Caco-2 (cell line): ENCODE measurements at regions not wholly inside any gene's neighbourhood (a gene's known extent, or its start where the extent isn't known, plus 50 kb on each side); places are given as distances from the start of the nearest gene placed in this dataset.

ENCODE experiments used
- BruUV-seq: library from RNA; stranded (reverse); fragments of 400-500 nt; replicated peaks from 2 replicates; lab custom pipeline; 2021; lab: Mats Ljungman, UMichigan
- CTCF ChIA-PET: fragments of 300-600 bp; sonication (Branson Sonifier 250); formaldehyde crosslinking; loops from one replicate; lab custom pipeline; 2022; ENCODE audit warnings: antibody characterized with exemption; lab: Charles Lee
- POLR2A ChIA-PET: fragments of 300-600 bp; sonication (Branson Sonifier 250); formaldehyde crosslinking; loops from one replicate; lab custom pipeline; 2022; ENCODE audit warnings: antibody characterized with exemption; lab: Charles Lee
- DNase-seq, 2 experiments: peaks; one replicate each; pipeline versions ENCODE4 v3.0.0 to v3.0.0-alpha.2; 2020 to 2022
- H3K27me3 ChIP-seq: replicated peaks from 2 replicates; pipeline ENCODE4 v1.6.0; 2011; ENCODE audit warnings: low read length; ENCODE audit not compliant: control insufficient read depth, insufficient read depth
- H3K36me3 ChIP-seq: 2 replicates; pipeline ENCODE4 v1.5.1; 2011; ENCODE audit warnings: low read length; ENCODE audit not compliant: control insufficient read depth, insufficient read depth
- H3K4me1 ChIP-seq: fragments of 250-450 bp; sonication (Bioruptor Pico); 2 replicates; pipeline ENCODE4 v1.5.1; 2020; ENCODE audit warnings: mild to moderate bottlenecking
- H3K4me3 ChIP-seq: 2 replicates; pipeline ENCODE4 v1.5.1; 2011; ENCODE audit warnings: low read depth, mild to moderate bottlenecking, control low read depth, low read length
- H3K9me3 ChIP-seq: fragments of 250-450 bp; sonication (Bioruptor Pico); 2 replicates; pipeline ENCODE4 v1.5.1; 2020; ENCODE audit warnings: mild to moderate bottlenecking, moderate library complexity
- H3K27ac Mint-ChIP-seq: one replicate; pipeline ENCODE4 v1.8.0; 2022; ENCODE audit warnings: mixed read lengths; ENCODE audit not compliant: unreplicated experiment
- H3K27me3 Mint-ChIP-seq: one replicate; pipeline ENCODE4 v1.8.0; 2022; ENCODE audit warnings: mixed read lengths; ENCODE audit not compliant: insufficient read depth, unreplicated experiment
- H3K36me3 Mint-ChIP-seq: one replicate; pipeline ENCODE4 v1.8.0; 2022; ENCODE audit warnings: mild to moderate bottlenecking, mixed read lengths; ENCODE audit not compliant: insufficient read depth, unreplicated experiment
- H3K4me1 Mint-ChIP-seq: one replicate; pipeline ENCODE4 v1.8.0; 2022; ENCODE audit warnings: low read depth, mixed read lengths; ENCODE audit not compliant: unreplicated experiment
- H3K4me3 Mint-ChIP-seq: one replicate; pipeline ENCODE4 v1.8.0; 2022; ENCODE audit warnings: mild to moderate bottlenecking, moderate library complexity, mixed read lengths; ENCODE audit not compliant: unreplicated experiment
- H3K9me3 Mint-ChIP-seq: one replicate; pipeline ENCODE4 v1.8.0; 2022; ENCODE audit warnings: mixed read lengths; ENCODE audit not compliant: unreplicated experiment
- intact Hi-C: fragments of 100-400 bp; cut with micrococcal nuclease; formaldehyde crosslinking; loops from one replicate; pipeline ENCODE4 v1.10.0; 2022; ENCODE audit not compliant: unreplicated experiment
- TF ChIP-seq, protein P1 (sequence below), 2 experiments: fragments of 200-600 bp in 1 of 2; IDR thresholded peaks; 1 replicate in 1 of 2; 2 replicates in 1 of 2; pipeline versions ENCODE4 v1.5.1 to v1.8.0; 2011 to 2022; ENCODE audit warnings: antibody characterized with exemption in 1 of 2, control low read depth in 1 of 2, inconsistent platforms in 1 of 2, low read depth in 1 of 2, low read length in 1 of 2, mild to moderate bottlenecking in 1 of 2, moderate library complexity in 1 of 2; ENCODE audit not compliant: insufficient read depth in 1 of 2, severe bottlenecking in 1 of 2, unreplicated experiment in 1 of 2

DNA sequence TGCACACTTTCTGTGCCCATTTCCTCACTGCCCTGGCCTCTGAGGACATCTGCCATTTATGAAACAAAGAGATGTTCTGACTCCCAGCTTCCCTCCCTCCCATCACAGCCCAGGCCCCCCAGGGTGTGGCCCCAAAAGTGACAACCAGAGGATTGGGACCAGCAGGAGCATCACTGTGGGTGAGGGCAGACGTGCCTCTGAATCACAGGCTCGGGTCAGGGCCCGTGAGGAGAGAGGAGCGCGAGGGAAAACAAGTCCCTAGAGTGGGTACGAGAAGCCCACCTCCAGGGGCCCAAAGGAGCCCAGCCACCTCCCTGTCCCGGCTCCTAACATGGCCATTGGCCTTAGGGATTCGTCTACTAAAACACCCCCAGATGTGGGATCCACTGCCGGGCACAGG lies 138.0 kb upstream of the FSTL4 start:
- ChIA-PET POLR2A (no interaction called here), CTCF (no interaction called here)
- no peaks in the 10 kb centered on the region for H3K36me3 Mint-ChIP-seq
- no peak overlapping the region for H3K4me3 Mint-ChIP-seq
- no peaks in the 10 kb centered on the region for H3K27me3 ChIP-seq
- H3K36me3 ChIP-seq = no peaks in the 10 kb centered on the region
- TF ChIP-seq, protein P1, sequence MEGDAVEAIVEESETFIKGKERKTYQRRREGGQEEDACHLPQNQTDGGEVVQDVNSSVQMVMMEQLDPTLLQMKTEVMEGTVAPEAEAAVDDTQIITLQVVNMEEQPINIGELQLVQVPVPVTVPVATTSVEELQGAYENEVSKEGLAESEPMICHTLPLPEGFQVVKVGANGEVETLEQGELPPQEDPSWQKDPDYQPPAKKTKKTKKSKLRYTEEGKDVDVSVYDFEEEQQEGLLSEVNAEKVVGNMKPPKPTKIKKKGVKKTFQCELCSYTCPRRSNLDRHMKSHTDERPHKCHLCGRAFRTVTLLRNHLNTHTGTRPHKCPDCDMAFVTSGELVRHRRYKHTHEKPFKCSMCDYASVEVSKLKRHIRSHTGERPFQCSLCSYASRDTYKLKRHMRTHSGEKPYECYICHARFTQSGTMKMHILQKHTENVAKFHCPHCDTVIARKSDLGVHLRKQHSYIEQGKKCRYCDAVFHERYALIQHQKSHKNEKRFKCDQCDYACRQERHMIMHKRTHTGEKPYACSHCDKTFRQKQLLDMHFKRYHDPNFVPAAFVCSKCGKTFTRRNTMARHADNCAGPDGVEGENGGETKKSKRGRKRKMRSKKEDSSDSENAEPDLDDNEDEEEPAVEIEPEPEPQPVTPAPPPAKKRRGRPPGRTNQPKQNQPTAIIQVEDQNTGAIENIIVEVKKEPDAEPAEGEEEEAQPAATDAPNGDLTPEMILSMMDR (IDR thresholded peaks at IDR 0.05; ENCODE audit: insufficient read depth in 1 of 2, low read depth in 1 of 2, low read length in 1 of 2, severe bottlenecking in 1 of 2, unreplicated experiment in 1 of 2) = no peak
- no peaks in the 10 kb centered on the region for H3K4me1 Mint-ChIP-seq
- no peaks in the 10 kb centered on the region for H3K9me3 Mint-ChIP-seq
- no peaks in the 10 kb centered on the region for H3K9me3 ChIP-seq
- intact Hi-C loops = no loop called here
- no peak overlapping the region for H3K27ac Mint-ChIP-seq
- no peak for DNase-seq
- no peak overlapping the region for H3K4me3 ChIP-seq
- no TSS peak for BruUV-seq
- no peaks in the 10 kb centered on the region for H3K4me1 ChIP-seq
- H3K27me3 Mint-ChIP-seq = peaks cover 1% of the 10 kb centered on the region

- H3K27ac Mint-ChIP-seq = no peak overlapping the region
- ChIA-PET CTCF (no interaction called here), POLR2A (no interaction called here)
- DNase-seq = no peak
- Histone ChIP-seq H3K27me3 (no peaks in the 10 kb centered on the region), H3K4me3 (no peak overlapping the region), H3K9me3 (no peaks in the 10 kb centered on the region), H3K36me3 (no peaks in the 10 kb centered on the region), H3K4me1 (no peaks in the 10 kb centered on the region)
- H3K4me3 Mint-ChIP-seq = no peak overlapping the region
- no peaks in the 10 kb centered on the region for H3K9me3 Mint-ChIP-seq
- no peaks in the 10 kb centered on the region for H3K4me1 Mint-ChIP-seq
- TF ChIP-seq, protein P1 (IDR thresholded peaks at IDR 0.05; ENCODE audit: insufficient read depth in 1 of 2, low read depth in 1 of 2, low read length in 1 of 2, severe bottlenecking in 1 of 2, unreplicated experiment in 1 of 2) = no peak
- intact Hi-C loops = no loop called here
- BruUV-seq = no TSS peak
- no peaks in the 10 kb centered on the region for H3K27me3 Mint-ChIP-seq
- no peaks in the 10 kb centered on the region for H3K36me3 Mint-ChIP-seq
Measured at GRCh38 chr5:133749331-133749985, 137.1 kb upstream of the FSTL4 start.

DNA sequence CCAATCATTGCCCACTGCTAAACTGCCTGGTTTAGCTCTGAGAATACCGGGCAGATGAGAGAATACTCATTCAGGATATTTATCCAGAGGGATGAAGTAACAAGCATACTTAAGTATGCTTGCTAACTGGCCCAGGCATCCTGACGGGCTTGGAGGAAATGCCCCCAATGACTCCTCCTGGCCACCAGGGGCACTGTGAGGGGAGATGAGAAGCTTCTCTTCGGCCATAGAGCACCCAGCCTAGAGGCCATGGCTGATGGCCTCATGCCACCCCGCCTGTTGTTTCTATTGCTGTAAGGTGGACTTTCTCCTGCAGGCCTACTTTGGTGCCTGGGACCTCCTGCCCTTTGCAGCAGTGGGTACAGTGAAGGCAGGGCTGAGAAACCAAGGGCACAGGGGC lies 134.5 kb upstream of the FSTL4 start:
- Mint-ChIP-seq H3K27ac (no peak overlapping the region), H3K9me3 (no peaks in the 10 kb centered on the region), H3K4me1 (peaks cover 8% of the 10 kb centered on the region), H3K36me3 (no peaks in the 10 kb centered on the region), H3K27me3 (no peaks in the 10 kb centered on the region), H3K4me3 (no peak overlapping the region)
- no peak overlapping the region for H3K4me3 ChIP-seq
- no peaks in the 10 kb centered on the region for H3K27me3 ChIP-seq
- DNase-seq = peak in 1 of 2 experiments; percentile 55
- H3K36me3 ChIP-seq = no peaks in the 10 kb centered on the region
- CTCF ChIA-PET = no interaction called here
- TF ChIP-seq, protein P1 (IDR thresholded peaks at IDR 0.05; ENCODE audit: insufficient read depth in 1 of 2, low read depth in 1 of 2, low read length in 1 of 2, severe bottlenecking in 1 of 2, unreplicated experiment in 1 of 2) = peak in 1 of 2 experiments; percentile 36
- intact Hi-C loops = no loop called here
- POLR2A ChIA-PET = no interaction called here
- no peaks in the 10 kb centered on the region for H3K9me3 ChIP-seq
- no TSS peak for BruUV-seq
- peaks cover 7% of the 10 kb centered on the region; the same call in 1 of the 2 replicates for H3K4me1 ChIP-seq
